ENCODE measurements at regions not wholly inside any gene's neighbourhood (a gene's known extent, or its start where the extent isn't known, plus 50 kb on each side); places are given as distances from the start of the nearest gene placed in this dataset.

DNA sequence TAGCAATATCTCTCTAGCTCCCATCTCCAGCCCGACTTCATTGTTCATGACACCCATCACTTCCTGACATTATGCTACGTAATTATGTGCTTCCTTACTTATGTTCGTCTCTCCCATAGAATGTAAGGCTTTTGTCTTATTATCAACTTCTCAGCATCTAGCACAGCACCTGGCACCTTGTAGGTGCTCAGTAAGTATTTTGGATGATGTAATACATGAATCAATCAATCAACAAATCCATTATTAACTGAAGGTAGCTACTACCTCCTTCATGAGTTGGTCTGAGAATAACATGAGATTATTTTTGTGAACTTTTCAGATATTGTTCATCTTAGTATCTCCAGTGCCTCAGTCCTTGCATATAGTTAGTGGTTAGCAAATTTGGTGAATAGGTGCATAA is 109.3 kb downstream of the EN1 start:
- no peak for DNase-seq

DNA sequence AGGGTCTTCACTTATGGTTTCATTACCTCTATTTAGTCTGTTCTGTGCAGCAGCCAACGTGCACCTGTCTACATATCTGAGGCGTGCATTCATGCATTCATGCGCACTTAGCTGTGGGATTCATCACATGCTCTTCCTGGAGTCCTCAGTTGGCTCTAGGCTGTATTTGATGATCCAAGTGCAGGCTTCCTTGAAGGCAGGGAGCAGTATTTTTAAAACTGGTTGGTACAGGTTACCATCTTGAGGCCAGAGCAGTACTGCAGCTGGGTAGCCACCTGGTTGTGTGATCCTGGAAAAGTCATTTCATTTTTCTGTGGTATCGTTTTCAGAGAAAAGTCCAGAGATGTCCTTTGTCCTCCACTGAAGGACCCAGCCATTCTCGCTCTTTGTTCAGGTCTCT is 109.8 kb downstream of the EN1 start:
- peak; percentile 33 for DNase-seq

DNA sequence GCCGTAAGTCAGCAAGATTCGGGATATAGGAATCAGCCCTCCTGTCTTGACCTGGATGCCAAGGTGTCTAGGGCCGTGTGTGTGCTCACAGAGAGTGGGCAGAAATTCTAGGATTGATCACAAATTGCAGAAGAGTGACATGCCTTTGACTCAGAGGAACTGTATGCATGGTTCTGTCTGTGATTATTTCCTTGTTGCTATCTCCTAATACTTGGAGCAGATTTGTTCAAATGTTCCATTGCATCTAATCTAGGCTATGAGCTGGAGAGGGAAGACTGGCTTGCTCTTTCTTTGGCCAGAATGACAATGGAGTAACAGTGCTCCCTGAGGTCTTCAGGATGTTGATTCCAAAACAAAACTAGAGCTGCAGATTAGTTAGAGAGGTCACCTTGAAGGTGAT is 115.0 kb downstream of the EN1 start:
- no peak for DNase-seq

DNA sequence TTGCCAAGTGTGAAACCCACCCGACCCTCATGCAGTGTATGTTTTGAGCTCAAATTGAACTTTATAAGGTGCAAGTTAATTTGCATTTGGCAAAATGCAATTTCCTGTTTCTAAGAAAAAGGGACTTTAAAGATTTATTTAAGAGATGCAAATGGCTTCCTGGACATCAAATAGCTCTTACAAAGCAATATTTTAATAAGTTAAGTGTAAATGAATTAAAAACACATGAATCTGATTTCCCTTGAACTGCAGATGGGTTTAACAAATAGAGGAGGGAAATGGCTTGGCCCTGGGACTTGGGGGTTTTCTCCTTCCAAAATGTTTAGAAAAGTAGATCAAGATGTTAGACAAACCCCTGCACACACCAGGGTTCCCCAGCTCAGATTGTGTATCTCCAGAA is 116.0 kb downstream of the EN1 start:
- DNase-seq: no peak

DNA sequence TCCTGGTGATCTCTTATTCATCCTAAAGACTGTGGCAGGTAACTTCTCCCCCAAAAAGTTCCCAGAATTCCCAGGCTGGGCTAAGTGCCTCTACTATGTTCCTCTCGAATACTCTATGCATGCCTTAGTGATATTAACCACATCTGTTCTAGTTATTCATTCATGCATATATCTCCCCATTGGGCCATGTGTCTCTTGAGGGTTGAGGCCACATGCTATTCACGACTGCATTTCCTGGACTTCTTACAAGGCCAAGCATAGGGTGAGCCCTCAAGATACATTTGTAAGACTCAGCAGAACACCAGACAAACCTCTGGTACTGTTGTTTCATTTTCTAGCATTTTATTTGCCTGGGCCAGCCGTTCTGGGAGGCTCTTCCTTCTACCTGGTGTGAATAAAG is 117.0 kb downstream of the EN1 start:
- DNase-seq: no peak

DNA sequence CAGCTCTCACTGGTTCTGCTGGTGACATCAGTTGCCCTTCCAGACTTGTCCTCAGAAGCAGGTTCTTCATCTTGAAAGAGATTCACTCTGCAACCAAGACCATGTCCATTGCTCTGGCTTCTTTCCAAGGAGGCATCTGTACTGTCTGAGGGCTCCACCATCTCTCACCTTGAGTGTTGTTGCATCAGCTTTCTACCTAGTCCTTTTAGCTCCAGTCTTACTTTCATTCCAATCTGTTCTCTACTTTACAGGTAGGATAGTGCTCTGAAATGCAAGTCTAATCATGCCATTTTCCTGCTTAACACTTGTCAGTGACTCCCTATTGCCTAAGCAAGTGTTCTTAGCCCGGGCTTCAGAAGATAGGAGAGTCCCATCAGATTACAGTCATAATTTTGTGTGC is 117.7 kb downstream of the EN1 start:
- DNase-seq: no peak

DNA sequence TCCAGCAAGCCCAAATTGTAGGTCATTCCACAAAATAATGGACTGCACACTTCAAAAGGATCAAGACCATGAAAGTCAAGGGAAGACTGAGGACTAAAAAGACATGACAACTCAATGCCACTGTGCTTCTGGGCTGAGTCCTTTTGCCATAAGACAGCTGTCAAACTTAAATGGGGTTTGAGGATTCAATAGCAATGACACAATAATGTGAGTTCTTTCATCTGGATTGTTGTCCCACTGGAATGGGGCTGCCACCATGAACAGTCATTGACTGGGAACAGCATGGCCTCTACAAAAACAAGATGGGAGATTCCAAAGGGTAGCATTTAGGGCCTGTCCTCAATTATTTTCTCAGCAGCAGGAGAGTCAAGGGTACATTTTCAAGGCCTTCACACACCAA is 118.5 kb downstream of the EN1 start:
- no peak for DNase-seq

DNA sequence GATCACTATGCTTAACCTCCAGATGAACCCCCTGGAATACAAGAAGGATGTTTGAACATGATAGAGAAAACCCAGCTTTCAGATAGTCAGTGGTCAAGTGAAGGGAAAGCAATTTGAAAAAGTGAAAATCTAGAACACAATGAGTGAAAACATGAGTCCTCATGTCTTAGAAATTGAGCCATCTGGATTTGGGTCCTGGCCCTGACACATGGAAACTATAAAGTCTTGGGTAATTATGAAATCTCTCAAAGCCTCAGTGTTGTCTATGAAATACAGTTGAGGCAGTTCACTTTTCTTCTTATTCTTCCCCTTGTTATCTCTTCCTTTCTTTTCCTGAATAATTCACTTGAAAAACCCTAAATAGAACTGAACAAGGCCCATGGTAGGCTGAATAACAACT is 120.6 kb downstream of the EN1 start:
- DNase-seq: no peak

DNA sequence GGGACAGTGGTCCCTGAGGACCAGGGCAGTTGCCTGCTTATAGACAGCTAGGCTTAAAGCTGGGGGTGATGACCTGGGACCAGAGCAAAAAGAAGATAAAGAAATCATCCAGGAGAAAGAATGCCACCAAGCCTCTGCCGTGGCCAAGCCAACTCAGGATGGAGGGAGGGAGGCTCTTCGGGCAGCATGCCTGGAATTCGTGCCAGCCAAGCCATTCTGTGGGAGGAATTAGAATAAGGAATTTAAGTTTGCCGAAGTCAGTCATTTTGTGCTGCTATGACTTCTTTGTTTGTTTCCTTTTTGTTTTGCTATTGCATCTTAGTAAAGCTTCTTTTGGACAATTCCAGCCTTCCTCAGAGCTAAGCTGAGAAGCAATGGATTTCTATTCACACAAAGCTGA is 124.1 kb downstream of the EN1 start:
- no peak for DNase-seq

DNA sequence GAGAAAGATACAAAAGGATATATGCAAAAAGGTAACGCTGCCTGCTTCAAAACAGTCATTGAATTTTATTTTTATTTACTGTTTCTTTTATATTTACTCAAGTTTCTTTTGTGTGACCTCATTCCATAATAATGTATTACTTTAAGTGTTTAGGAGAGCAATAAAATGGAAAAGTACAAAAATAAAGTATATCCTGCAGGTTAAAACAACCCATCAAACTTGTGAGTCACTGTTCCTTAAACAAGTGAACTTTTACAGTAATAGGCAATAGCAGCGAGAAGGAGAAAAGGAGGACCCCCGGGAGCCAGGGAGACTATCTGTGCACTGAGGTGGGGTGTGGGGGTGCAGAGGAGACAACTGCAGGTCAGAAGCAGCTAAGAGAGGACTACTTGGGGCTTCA is 124.5 kb downstream of the EN1 start:
- no peak for DNase-seq

DNA sequence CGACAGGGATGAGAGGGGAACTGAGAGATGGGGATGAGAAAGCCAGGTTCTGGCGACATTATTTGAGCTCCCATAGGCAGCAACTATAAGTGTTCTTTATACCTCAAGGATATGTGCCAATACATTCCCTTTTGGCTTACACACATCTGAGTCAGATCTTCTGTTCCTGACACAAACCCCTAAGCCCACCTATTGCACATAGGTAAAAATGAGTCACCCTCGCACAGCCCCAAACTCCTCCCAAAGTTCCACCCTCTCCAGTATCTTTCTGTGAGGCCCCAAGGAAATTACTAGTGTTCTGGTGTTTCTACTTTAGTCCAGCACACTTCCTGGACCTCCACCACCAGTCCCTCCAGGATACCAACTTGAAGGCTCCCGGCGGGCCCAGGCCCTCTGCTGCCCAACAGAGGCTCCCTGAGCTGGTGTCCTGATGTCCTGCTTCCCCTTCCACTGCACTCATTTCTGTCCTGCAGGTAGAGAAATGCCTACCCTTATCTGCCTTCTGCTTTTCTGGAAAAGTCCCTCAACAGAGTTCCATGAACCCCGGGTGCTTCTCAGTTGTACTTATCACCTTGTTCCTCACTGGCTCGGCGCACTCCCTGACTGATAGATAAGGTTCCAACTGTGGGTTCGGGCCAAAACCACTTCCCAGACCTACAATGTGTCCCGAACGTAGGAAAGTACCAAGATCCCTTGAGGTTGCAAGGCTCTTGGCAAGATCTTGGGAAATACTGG is 125.5 kb downstream of the EN1 start:
- DNase-seq: no peak

DNA sequence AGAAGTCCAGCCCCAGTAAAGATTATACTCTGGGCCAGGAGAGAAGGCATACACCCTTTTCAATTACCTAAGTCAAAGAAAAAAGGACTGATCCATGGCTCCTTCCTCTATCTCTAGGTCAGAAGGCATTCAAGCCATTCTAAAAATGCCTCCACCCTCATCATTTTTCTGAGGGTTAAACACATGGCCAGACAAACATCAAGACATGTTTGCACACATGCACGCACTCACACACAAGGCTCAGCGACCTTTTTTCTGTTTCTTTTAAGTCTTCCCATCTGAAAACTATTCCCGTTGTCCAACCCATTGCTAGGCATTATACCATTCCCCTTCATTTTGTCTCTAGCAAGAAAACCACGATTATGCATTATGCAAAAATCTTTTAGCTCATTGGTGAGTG is 126.6 kb downstream of the EN1 start:
- DNase-seq: no peak

DNA sequence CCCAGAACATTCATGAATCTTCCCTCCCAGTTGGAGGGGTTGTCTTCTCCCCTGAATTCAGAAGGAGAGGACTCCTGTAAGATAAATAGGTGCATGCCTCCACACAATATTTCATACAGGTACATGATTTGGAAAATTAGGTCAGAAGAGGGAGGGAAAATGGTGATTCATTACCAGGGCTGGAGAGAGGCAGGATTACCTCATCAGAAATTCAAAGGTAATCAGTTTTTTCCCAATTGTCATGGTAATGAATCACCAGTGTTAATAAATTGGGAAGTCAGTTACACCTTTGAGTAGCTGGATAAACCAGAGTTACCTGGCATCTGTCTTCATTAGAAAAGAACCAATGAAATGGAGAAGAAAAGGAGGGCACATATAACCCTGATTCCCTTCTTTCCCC is 128.5 kb downstream of the EN1 start:
- no peak for DNase-seq

DNA sequence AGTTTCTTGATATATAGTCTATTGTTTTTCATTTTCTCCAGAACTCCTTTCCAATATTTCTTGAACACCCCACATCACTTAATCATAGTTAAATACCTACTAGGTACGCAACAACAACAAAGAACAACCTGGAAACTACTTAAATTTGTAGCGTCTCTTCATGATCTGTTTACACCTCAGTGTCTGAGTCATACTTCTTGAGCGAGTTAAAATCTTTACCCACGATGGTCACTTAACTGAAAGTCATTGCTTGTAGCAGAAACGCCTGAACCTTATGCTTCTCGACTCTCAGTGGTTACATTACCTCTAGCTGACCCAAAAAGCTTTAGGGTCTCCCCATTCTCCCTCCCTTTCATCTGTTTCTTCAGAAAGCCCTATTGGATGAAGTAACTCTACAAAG is 131.3 kb downstream of the EN1 start:
- DNase-seq: no peak

DNA sequence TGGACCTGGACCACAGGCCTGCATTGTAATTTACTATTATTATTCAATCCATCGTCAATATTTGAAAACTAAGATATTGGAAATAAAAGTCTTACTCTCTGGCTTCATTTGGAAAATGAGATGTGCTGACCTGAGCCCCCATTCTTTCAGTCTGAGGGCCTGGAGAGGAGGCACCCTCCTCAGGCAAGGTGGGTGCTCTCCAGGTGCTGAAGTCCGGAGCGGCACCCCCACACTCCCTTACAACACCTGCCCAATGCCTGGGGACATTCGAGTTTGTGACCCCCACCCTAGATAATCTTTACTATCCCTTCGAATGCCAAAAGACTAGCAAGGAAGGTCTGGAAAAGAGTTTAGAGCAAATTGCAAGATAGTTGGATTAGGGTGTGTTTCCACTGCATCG is 133.3 kb downstream of the EN1 start:
- DNase-seq: no peak

DNA sequence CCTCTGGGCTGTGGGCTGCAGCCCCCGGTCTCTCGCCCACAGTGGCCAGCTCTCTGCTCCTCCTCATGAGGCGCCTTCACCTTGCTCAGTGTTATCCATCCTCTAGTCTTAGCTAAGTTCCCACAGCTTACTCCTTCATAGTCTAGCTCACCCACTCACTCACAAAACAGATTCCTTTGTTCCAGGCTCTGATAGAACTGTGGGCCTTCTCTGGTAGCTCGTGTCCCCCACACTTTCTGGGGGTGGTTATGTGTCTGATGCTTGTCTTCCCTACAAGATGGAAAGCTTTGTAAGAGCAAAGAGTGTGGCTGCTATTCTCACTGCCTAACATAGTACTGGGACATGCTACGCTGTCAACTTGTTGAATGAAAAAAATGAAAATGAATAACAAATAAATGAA is 135.8 kb downstream of the EN1 start:
- no peak for DNase-seq

DNA sequence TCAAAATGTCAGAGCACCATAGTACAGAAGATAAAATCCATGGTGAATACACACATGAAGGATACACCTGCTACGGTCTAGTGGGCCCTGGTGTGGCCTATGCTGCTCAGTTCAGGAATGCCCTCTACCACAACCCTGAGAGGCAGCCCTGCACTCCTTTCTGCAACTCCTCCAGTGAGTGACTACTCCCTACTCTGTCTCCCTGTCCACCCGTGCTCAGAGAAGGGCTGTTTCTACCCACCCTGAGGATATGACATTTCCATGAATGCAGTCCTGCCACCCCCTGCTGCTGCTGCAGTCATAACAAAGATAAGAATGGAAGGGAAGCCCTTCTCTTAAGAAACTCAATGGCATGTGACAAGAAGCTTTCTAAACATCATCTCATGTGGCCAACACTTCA is 137.0 kb downstream of the EN1 start:
- DNase-seq: no peak

DNA sequence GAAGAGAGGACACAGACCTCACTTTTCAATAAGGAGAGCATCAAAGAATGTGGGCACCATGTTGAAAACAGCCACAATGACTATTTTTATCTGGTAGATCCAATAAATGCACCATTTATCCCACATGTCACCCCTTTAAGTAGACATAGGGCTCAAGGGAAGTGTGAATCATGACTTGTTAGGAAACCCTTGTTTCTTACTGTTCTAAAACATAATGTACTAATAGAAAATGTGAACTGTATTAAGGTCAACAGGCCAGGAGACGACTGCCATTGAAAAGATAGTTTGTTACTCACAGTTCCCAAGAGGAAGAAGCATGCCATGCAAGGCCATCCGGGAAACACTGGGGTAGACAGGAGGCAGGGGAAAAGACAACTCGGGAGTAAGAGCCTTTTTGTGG is 137.7 kb downstream of the EN1 start:
- DNase-seq: no peak

DNA sequence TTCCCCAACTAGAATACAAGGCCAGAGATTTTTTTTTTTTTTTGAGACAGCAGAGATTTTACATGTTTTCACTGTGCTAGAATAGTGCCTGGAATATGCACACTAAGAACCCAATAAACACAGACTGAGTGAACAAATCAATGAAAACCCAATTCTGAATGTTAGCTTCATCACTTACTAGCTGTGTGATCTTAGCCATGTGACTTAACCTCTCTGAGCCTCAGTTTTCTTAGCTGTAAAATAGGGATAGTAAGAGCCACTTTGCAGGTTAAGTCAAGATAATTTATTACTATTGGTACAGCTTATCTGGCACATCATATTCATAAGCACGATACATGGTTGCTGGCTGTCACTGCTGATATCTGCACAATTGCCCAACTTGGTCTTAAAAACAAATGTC is 140.6 kb downstream of the EN1 start:
- no peak for DNase-seq

DNA sequence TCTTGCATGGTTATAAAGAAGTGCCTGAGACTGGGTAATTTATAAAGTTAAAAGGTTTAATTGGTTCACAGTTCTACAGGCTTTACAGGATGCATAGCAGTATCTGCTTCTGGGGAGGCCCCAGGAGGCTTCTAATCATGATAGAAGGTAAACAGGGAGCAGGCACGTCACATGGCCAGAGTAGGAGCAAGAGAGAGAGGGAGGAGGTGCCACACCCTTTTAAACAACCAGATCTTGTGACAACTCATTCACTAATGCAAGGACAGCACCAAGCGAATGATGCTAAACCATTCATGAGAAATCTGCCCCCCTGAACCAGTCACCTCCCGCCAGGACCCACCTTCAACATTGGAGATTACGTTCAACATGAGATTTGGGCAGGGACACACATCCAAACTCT is 141.1 kb downstream of the EN1 start:
- no peak for DNase-seq

DNA sequence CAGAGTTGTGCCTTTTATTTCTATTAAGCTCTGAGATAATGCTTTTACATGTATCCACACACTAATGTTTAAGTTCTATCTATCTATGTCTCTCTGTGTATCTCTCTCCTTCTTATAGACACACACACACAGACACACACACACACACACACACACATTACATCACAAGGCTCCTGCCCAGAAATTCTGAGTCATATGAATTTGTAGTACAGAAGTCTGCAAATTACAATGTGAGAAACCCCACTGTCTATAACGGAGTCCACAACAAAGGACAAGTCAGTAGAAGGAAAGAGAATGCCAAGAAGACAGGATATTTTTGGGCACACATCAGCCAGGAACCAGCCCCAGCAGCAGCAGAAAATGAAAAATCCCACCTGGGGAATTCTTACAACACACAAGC is 142.4 kb downstream of the EN1 start:
- DNase-seq: no peak

DNA sequence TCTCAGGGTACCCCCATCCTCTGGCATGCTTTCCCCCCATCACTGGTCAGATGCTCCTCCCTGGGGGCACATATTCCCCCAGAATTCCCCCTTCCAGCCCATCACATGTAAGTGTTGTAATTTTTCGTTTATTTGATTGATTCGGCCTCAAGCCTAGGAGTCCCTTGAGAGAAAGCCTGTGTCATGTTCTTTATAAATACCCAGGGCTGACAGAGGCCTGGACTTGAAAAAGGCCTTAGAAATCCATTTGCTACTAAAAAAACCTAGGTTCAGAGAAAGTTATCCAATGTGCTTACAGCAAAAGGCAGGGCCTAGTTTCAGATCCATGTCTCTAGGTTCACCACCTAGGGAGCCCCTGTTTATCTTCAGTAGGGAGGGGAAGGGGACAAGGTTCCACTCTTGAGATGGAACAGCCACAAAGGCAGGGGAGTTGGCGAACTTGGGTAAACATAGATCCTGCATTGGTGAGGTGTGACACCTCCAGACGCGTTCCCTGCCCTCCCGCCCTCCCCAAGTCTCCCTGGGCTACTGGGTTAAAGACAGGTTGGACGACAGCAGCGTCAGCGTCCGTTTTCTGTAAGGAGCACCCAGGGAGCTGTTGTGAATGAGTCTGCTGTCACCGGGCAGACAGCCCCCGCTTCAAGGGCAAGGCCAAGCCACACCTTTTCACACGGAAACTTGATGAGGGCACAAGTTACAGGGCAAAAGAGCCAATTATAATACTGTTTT is 147.8 kb downstream of the EN1 start:
- no peak for DNase-seq

DNA sequence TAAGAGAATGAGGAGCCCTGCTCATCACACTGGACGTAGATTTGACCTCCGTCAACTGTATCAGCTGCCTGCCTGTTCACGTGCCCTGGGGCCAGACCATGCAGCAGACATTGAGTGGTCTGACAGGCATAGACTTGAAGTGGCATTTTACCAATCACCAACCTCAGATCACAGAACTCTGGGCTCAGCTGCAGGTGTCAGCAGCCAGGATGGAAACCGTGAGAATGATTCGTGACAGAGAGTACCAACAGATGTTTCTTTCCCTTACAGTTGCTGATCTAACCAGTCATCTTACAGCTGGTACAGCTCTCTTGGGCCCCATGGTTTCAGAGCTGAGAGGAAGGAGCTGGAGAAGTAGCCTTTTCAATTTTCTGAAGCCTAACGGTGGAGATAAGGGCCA is 148.9 kb downstream of the EN1 start:
- DNase-seq: no peak

DNA sequence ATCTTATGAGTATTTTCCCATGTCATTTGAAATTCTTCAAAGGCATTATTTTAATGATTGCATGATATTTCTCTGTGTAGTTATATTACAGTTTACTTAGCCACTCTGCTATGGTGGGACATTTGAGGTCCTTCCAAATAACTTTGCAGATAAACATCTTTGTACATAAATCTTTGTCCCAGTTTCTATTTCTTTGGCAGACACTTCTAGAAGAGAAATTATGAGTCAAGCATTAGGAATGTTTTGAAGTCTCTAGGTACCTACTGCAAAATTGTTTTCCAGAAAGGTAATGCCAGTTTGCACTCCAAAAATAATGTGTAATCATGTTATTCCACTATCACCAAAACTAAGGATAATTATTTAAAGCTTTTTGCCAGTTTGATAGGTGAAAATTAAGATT is 149.7 kb downstream of the EN1 start:
- no peak for DNase-seq

All from NCI-H345 (cell line).